WTC11 (cell line): ENCODE measurements at regions not wholly inside any gene's neighbourhood (a gene's known extent, or its start where the extent isn't known, plus 50 kb on each side); places are given as distances from the start of the nearest gene placed in this dataset.

Experiments used
- GABPB1 ChIP-seq: sonication (generic); formaldehyde crosslinking; IDR thresholded peaks from 2 replicates; pipeline ENCODE4 v1.8.1; 2023; ENCODE audit warnings: mild to moderate bottlenecking, missing genetic modification reagents
- MYBL2 ChIP-seq: sonication (generic); formaldehyde crosslinking; IDR thresholded peaks from 2 replicates; pipeline ENCODE4 v1.8.1; 2023; ENCODE audit warnings: mild to moderate bottlenecking, moderate library complexity, missing genetic modification reagents
- SP1 ChIP-seq: sonication (generic); formaldehyde crosslinking; conservative IDR thresholded peaks from 2 replicates; pipeline ENCODE4 v1.8.1; 2022; ENCODE audit warnings: missing genetic modification reagents
- TCF7 ChIP-seq: sonication (generic); formaldehyde crosslinking; IDR thresholded peaks from 2 replicates; pipeline ENCODE4 v1.8.0; 2022; ENCODE audit warnings: mild to moderate bottlenecking, low read depth, missing genetic modification reagents, moderate library complexity
- TF ChIP-seq, protein P1 (sequence below): fragments of 200-600 bp; IDR thresholded peaks from 2 replicates; pipeline ENCODE4 v1.8.0; 2022; ENCODE audit warnings: antibody characterized with exemption
- TF ChIP-seq, protein P2 (sequence below): sonication (generic); formaldehyde crosslinking; IDR thresholded peaks from 2 replicates; pipeline ENCODE4 v1.8.0; 2022; ENCODE audit warnings: mild to moderate bottlenecking, missing genetic modification reagents
- TF ChIP-seq, protein P3 (sequence below): sonication (generic); formaldehyde crosslinking; IDR thresholded peaks from 2 replicates; pipeline ENCODE4 v1.8.1; 2023; ENCODE audit warnings: mild to moderate bottlenecking, missing genetic modification reagents
- TF ChIP-seq, protein P4 (sequence below): sonication (generic); formaldehyde crosslinking; IDR thresholded peaks from 2 replicates; pipeline ENCODE4 v1.8.1; 2022; ENCODE audit warnings: low read depth, missing genetic modification reagents, borderline replicate concordance

DNA sequence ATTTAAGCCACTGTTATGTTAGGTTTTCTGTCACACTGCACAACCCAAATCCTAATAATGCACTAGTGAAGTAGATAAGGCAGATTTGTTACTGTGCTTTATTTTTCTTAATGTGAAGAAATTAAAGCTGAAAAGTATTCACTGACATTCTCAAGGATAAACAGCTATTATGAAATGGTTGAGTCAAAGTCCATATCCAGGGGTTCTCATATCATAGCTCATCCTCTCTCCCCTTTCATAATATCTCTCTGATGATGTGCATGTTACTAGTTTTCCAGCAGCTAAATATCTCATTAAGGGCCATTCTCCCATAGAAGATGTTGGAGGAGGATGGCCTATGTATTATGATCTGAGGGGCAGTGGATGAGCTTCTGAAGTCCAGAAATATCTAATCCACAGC, 53.6 kb upstream of the CCDC190 start:
- TF ChIP-seq, protein P1, sequence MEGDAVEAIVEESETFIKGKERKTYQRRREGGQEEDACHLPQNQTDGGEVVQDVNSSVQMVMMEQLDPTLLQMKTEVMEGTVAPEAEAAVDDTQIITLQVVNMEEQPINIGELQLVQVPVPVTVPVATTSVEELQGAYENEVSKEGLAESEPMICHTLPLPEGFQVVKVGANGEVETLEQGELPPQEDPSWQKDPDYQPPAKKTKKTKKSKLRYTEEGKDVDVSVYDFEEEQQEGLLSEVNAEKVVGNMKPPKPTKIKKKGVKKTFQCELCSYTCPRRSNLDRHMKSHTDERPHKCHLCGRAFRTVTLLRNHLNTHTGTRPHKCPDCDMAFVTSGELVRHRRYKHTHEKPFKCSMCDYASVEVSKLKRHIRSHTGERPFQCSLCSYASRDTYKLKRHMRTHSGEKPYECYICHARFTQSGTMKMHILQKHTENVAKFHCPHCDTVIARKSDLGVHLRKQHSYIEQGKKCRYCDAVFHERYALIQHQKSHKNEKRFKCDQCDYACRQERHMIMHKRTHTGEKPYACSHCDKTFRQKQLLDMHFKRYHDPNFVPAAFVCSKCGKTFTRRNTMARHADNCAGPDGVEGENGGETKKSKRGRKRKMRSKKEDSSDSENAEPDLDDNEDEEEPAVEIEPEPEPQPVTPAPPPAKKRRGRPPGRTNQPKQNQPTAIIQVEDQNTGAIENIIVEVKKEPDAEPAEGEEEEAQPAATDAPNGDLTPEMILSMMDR = no peak
- TF ChIP-seq, protein P2, sequence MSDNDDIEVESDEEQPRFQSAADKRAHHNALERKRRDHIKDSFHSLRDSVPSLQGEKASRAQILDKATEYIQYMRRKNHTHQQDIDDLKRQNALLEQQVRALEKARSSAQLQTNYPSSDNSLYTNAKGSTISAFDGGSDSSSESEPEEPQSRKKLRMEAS (CRISPR knock-in tag) = no peak
- TF ChIP-seq TCF7 (no peak), MYBL2 (CRISPR knock-in tag) (no peak), GABPB1 (CRISPR knock-in tag) (no peak), SP1 (no peak)
- TF ChIP-seq, protein P3, sequence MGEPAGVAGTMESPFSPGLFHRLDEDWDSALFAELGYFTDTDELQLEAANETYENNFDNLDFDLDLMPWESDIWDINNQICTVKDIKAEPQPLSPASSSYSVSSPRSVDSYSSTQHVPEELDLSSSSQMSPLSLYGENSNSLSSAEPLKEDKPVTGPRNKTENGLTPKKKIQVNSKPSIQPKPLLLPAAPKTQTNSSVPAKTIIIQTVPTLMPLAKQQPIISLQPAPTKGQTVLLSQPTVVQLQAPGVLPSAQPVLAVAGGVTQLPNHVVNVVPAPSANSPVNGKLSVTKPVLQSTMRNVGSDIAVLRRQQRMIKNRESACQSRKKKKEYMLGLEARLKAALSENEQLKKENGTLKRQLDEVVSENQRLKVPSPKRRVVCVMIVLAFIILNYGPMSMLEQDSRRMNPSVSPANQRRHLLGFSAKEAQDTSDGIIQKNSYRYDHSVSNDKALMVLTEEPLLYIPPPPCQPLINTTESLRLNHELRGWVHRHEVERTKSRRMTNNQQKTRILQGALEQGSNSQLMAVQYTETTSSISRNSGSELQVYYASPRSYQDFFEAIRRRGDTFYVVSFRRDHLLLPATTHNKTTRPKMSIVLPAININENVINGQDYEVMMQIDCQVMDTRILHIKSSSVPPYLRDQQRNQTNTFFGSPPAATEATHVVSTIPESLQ = no peak
- TF ChIP-seq, protein P4, sequence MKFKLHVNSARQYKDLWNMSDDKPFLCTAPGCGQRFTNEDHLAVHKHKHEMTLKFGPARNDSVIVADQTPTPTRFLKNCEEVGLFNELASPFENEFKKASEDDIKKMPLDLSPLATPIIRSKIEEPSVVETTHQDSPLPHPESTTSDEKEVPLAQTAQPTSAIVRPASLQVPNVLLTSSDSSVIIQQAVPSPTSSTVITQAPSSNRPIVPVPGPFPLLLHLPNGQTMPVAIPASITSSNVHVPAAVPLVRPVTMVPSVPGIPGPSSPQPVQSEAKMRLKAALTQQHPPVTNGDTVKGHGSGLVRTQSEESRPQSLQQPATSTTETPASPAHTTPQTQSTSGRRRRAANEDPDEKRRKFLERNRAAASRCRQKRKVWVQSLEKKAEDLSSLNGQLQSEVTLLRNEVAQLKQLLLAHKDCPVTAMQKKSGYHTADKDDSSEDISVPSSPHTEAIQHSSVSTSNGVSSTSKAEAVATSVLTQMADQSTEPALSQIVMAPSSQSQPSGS = no peak
